Ascending aorta (tissue), 2 donors: ENCODE measurements at regions not wholly inside any gene's neighbourhood (a gene's known extent, or its start where the extent isn't known, plus 50 kb on each side); places are given as distances from the start of the nearest gene placed in this dataset.

ENCODE experiments used
- DNase-seq, 2 donors: peaks; one replicate each; pipeline ENCODE4 v3.0.0-alpha.2; 2019; ENCODE audit warnings: low spot score in 2 of 2
- H3K27ac ChIP-seq, 2 donors: fragments of 200-600 bp; sonication (generic); one replicate each; pipeline ENCODE4 v1.5.1; 2016 to 2017; ENCODE audit warnings: mild to moderate bottlenecking in 1 of 2
- H3K27me3 ChIP-seq: fragments of 200-600 bp; sonication (generic); one replicate; pipeline ENCODE4 v1.5.1; 2017
- H3K36me3 ChIP-seq, 2 donors: fragments of 200-600 bp; sonication (generic); one replicate each; pipeline ENCODE4 v1.5.1; 2016
- H3K4me1 ChIP-seq, 2 donors: fragments of 200-600 bp; sonication (generic); one replicate each; pipeline ENCODE4 v1.5.1; 2016 to 2017; ENCODE audit warnings: mild to moderate bottlenecking in 1 of 2
- H3K4me3 ChIP-seq, 2 donors: fragments of 200-600 bp; sonication (generic); one replicate each; pipeline ENCODE4 v1.5.1; 2016 to 2017; ENCODE audit warnings: mild to moderate bottlenecking in 1 of 2
- H3K9me3 ChIP-seq, 2 donors: fragments of 200-600 bp; sonication (generic); one replicate each; pipeline ENCODE4 v1.5.1; 2016
- CTCF ChIP-seq, 3 experiments: fragments of 200-600 bp in 2 of 3; fragments of 450-650 bp in 1 of 3; sonication (generic) in 2 of 3; IDR thresholded peaks; one replicate each; pipeline ENCODE4 v1.5.1; 2016 to 2019; ENCODE audit warnings: antibody characterized with exemption in 3 of 3, mild to moderate bottlenecking in 1 of 3, moderate library complexity in 1 of 3
- intact Hi-C: fragments of 100-400 bp; cut with DNase I; formaldehyde crosslinking; loops from one replicate; pipeline ENCODE4 v1.15.1; 2023

DNA sequence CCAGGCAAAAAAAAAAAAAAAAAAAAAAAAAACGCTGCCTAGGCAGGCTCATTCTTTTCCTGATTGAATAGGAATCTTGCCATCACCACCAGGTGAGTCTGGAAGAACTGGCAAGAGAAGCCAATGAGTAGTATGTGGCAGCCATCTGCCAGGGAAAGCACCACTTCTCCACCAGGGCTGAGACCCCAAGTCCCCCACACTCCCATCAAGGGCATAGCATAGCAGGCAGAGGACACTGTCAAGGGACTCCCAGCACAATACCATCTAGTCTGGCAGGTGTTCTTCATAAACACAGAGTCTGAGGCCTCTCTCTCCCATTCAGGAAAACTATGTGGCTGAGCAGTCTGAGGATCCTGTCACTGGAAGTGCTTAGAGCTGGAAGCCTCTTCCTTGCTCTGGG is 538.1 kb upstream of the DSEL start:
- Histone ChIP-seq H3K27me3 (no peaks in the 10 kb centered on the region), H3K4me1 (no peaks in the 10 kb centered on the region), H3K4me3 (no peak overlapping the region), H3K36me3 (no peaks in the 10 kb centered on the region), H3K27ac (no peak overlapping the region), H3K9me3 (no peaks in the 10 kb centered on the region)
- intact Hi-C loops, result no loop called here
- DNase-seq, result no peak
- TF ChIP-seq CTCF (IDR thresholded peaks at IDR 0.05), result no peak

DNA sequence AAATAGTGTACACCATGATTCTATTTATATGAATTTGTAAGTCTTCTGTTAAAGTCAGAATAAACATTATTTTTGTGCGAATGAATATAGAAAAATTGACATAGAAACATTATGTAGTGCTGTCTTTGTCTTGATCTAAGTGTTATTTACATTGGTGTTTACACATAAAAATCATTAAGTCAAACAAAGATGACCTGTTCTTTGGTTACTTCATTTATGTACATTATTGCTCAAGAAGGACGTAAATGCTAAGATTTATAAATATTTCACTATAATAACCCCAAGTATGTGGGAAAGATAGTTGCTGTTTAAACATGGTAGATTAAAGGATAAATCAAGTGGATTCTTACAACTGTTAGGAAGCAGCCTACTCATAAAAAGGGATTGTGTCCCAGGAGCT is 536.8 kb upstream of the DSEL start:
- no peaks in the 10 kb centered on the region for H3K9me3 ChIP-seq
- no peak for TF ChIP-seq CTCF (IDR thresholded peaks at IDR 0.05)
- no peak for DNase-seq
- H3K27ac ChIP-seq, result no peak overlapping the region
- no peaks in the 10 kb centered on the region for H3K27me3 ChIP-seq
- no peak overlapping the region for H3K4me3 ChIP-seq
- no peaks in the 10 kb centered on the region for H3K36me3 ChIP-seq
- intact Hi-C loops, result no loop called here
- no peaks in the 10 kb centered on the region for H3K4me1 ChIP-seq

GRCh38 chr18:68041327-68041726 is 524.8 kb upstream of the DSEL start:
- DNase-seq, result no peak
- H3K27me3 ChIP-seq, result no peaks in the 10 kb centered on the region
- H3K36me3 ChIP-seq, result no peaks in the 10 kb centered on the region
- H3K4me1 ChIP-seq, result no peaks in the 10 kb centered on the region
- no peak overlapping the region for H3K27ac ChIP-seq
- no peak overlapping the region for H3K4me3 ChIP-seq
- no peak for TF ChIP-seq CTCF (IDR thresholded peaks at IDR 0.05)
- no peaks in the 10 kb centered on the region for H3K9me3 ChIP-seq
- intact Hi-C loops, result no loop called here

GRCh38 chr18:68040198-68040597 is 523.7 kb upstream of the DSEL start:
- Histone ChIP-seq H3K27me3 (no peaks in the 10 kb centered on the region), H3K4me3 (no peak overlapping the region), H3K27ac (no peak overlapping the region), H3K36me3 (no peaks in the 10 kb centered on the region), H3K4me1 (no peaks in the 10 kb centered on the region), H3K9me3 (no peaks in the 10 kb centered on the region)
- TF ChIP-seq CTCF (IDR thresholded peaks at IDR 0.05), result no peak
- no peak for DNase-seq
- intact Hi-C loops, result no loop called here

- no peaks in the 10 kb centered on the region for H3K9me3 ChIP-seq
- no peaks in the 10 kb centered on the region for H3K4me1 ChIP-seq
- no peak for TF ChIP-seq CTCF (IDR thresholded peaks at IDR 0.05)
- no peaks in the 10 kb centered on the region for H3K27me3 ChIP-seq
- intact Hi-C loops, result no loop called here
- no peak for DNase-seq
- H3K4me3 ChIP-seq, result no peak overlapping the region
- H3K27ac ChIP-seq, result no peak overlapping the region
- no peaks in the 10 kb centered on the region for H3K36me3 ChIP-seq
Observed at GRCh38 chr18:68035774-68036522, 519.4 kb upstream of the DSEL start.

GRCh38 chr18:68034296-68034695 is 517.8 kb upstream of the DSEL start:
- no peaks in the 10 kb centered on the region for H3K9me3 ChIP-seq
- intact Hi-C loops, result no loop called here
- H3K36me3 ChIP-seq, result no peaks in the 10 kb centered on the region
- DNase-seq, result no peak
- no peaks in the 10 kb centered on the region for H3K4me1 ChIP-seq
- H3K4me3 ChIP-seq, result no peak overlapping the region
- H3K27me3 ChIP-seq, result no peaks in the 10 kb centered on the region
- H3K27ac ChIP-seq, result no peak overlapping the region
- TF ChIP-seq CTCF (IDR thresholded peaks at IDR 0.05), result no peak
